ENCODE measurements at regions not wholly inside any gene's neighbourhood (a gene's known extent, or its start where the extent isn't known, plus 50 kb on each side); places are given as distances from the start of the nearest gene placed in this dataset.

- peak; percentile 26 for ATAC-seq
- no peak for DNase-seq (ENCODE audit: low spot score)
Measured at GRCh38 chr9:79233542-79233941, 338.2 kb upstream of the TLE4 start.

GRCh38 chr9:79236466-79236865 lies 335.3 kb upstream of the TLE4 start:
- DNase-seq (ENCODE audit: low spot score) = no peak
- no peak for ATAC-seq

- no peak for ATAC-seq
- no peak for DNase-seq (ENCODE audit: low spot score)
Measured at GRCh38 chr9:79237861-79238260, 333.9 kb upstream of the TLE4 start.

GRCh38 chr9:79240774-79241173 lies 331.0 kb upstream of the TLE4 start:
- ATAC-seq = no peak
- no peak for DNase-seq (ENCODE audit: low spot score)

- ATAC-seq = no peak
Measured at GRCh38 chr9:79242489-79242888, 329.3 kb upstream of the TLE4 start.

GRCh38 chr9:79246170-79246569 lies 325.6 kb upstream of the TLE4 start:
- ATAC-seq (no peak), DNase-seq (ENCODE audit: low spot score) (no peak)

More at GRCh38 chr9:79242489-79242888, 329.3 kb upstream of the TLE4 start:
- no peak for DNase-seq (ENCODE audit: low spot score)

- no peak for ATAC-seq
- DNase-seq (ENCODE audit: low spot score) = no peak
Measured at GRCh38 chr9:79247021-79247420, 324.7 kb upstream of the TLE4 start.

GRCh38 chr9:79250806-79251205 lies 321.0 kb upstream of the TLE4 start:
- ATAC-seq (no peak), DNase-seq (ENCODE audit: low spot score) (no peak)

GRCh38 chr9:79254900-79255650 lies 316.7 kb upstream of the TLE4 start:
- DNase-seq (ENCODE audit: low spot score) = no peak
- ATAC-seq = no peak

- no peak for DNase-seq (ENCODE audit: low spot score)
Measured at GRCh38 chr9:79255651-79256260, 316.0 kb upstream of the TLE4 start.

GRCh38 chr9:79256691-79257213 lies 315.0 kb upstream of the TLE4 start:
- ATAC-seq = no peak
- DNase-seq (ENCODE audit: low spot score) = no peak

More at GRCh38 chr9:79255651-79256260, 316.0 kb upstream of the TLE4 start:
- no peak for ATAC-seq

- ATAC-seq = no peak
- DNase-seq (ENCODE audit: low spot score) = no peak
Measured at GRCh38 chr9:79257228-79257781, 314.5 kb upstream of the TLE4 start.

- ATAC-seq = no peak
- no peak for DNase-seq (ENCODE audit: low spot score)
Measured at GRCh38 chr9:79257790-79258351, 313.9 kb upstream of the TLE4 start.

- DNase-seq (ENCODE audit: low spot score) (no peak), ATAC-seq (no peak)
Measured at GRCh38 chr9:79259858-79260257, 311.9 kb upstream of the TLE4 start.

- no peak for DNase-seq (ENCODE audit: low spot score)
- no peak for ATAC-seq
Measured at GRCh38 chr9:79263628-79264027, 308.1 kb upstream of the TLE4 start.

- no peak for DNase-seq (ENCODE audit: low spot score)
Measured at GRCh38 chr9:79264041-79264440, 307.7 kb upstream of the TLE4 start.

GRCh38 chr9:79264511-79265355 lies 307.0 kb upstream of the TLE4 start:
- no peak for ATAC-seq
- DNase-seq (ENCODE audit: low spot score) = no peak

More at GRCh38 chr9:79264041-79264440, 307.7 kb upstream of the TLE4 start:
- no peak for ATAC-seq

- DNase-seq (ENCODE audit: low spot score) (no peak), ATAC-seq (no peak)
Measured at GRCh38 chr9:79266986-79267385, 304.8 kb upstream of the TLE4 start.

- no peak for ATAC-seq
- DNase-seq (ENCODE audit: low spot score) = no peak
Measured at GRCh38 chr9:79268806-79269205, 303.0 kb upstream of the TLE4 start.

- ATAC-seq (no peak), DNase-seq (ENCODE audit: low spot score) (no peak)
Measured at GRCh38 chr9:79273311-79273710, 298.5 kb upstream of the TLE4 start.

GRCh38 chr9:79279356-79279755 lies 292.4 kb upstream of the TLE4 start:
- DNase-seq (ENCODE audit: low spot score) (no peak), ATAC-seq (no peak)
